ENCODE measurements at regions not wholly inside any gene's neighbourhood (a gene's known extent, or its start where the extent isn't known, plus 50 kb on each side); places are given as distances from the start of the nearest gene placed in this dataset.
"Not testable (repeated sequence)": the region's sequence is repeated elsewhere in the genome, so short reads cannot be mapped to it uniquely, and the experiment has no call there.

DNA sequence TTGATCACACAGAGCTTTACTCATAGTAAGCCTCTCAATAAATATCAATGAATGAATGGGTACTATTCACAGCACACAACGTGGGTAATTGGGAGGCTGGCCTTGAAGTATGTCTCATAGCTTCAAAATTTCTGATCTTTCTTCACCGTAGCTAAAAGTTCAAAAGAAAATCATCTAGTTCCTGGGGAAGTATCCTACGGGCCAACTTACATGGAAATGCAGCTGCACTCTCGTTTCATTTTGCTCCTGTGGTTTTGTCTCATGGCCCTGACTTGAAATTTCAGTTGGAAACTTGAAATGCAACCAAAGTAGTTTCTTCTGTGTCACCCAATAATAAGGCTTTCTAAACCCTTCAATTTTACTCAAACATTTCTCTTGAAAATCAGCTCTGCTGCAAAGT lies 76.1 kb upstream of the CNIH3 start:
- DNase-seq = no peak

DNA sequence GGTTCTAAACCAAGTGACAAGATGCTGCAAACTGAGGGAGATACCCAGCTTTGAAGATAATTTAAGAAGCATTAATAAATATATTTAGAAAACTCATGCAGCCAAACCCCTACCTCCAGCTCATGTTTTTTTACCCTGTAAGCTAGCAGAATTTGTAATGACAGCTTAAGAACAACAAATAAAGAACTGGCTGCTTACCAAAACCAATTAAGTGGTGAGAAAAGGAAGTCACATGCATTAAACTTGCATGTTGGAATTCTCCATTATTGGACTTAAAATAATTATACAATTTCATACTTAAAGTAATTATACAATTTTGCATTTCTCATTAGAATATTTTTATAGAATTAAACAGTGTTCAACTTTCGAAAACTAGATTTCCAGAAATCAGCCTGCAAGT lies 75.6 kb upstream of the CNIH3 start:
- no peak for ATAC-seq
- no peaks in the 10 kb centered on the region for H3K9me3 Mint-ChIP-seq

More for the DNA sequence above, 76.1 kb upstream of the CNIH3 start:
- Mint-ChIP-seq H3K27me3 (peaks cover 4% of the 10 kb centered on the region), H3K9me3 (no peaks in the 10 kb centered on the region), H3K4me3 (no peak overlapping the region), H3K4me1 (peaks cover 22% of the 10 kb centered on the region), H3K27ac (no peak overlapping the region), H3K36me3 (ENCODE audit: low read depth) (no peaks in the 10 kb centered on the region)
- no peak for ATAC-seq

DNA sequence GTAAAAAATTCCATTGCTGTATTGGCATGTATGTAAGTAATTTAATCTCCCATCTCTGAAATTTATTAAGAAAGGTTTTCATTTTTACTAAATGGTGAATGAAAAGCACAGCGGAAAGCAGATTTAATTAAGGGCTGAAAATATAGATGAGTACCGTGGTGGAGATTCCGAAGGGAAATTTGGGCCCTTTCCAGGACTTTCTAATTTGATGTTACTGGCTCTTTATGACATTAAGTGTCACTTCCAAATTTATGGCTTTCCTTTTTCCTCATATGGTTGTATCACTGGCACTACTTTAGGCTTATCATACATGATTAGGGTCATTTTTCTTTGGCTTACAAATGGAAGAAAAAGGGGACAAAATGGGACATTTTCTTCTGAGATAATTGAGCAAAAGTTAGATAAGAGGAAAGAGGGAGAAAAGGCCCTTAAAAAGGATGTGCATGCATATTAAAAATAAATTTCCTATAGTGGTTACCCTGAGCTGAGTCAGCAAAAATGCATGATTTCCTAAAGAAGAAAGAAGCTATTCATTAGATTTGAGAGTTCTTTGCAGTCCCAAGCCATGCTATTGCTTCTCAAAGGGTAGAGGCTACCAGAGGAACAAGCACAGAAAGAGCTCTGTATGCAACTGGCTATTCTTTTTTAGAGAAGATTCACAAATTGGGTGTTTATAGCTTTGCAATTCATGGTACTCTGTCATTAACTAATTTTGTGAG lies 74.9 kb upstream of the CNIH3 start:
- no peak for ATAC-seq
- no peak overlapping the region for H3K4me3 Mint-ChIP-seq
- no peaks in the 10 kb centered on the region for H3K36me3 Mint-ChIP-seq (ENCODE audit: low read depth)
- H3K27me3 Mint-ChIP-seq = peaks cover 4% of the 10 kb centered on the region
- H3K27ac Mint-ChIP-seq = no peak overlapping the region
- no peak for DNase-seq
- H3K4me1 Mint-ChIP-seq = peaks cover 22% of the 10 kb centered on the region
- H3K9me3 Mint-ChIP-seq = no peaks in the 10 kb centered on the region

More for the DNA sequence above, 75.6 kb upstream of the CNIH3 start:
- H3K36me3 Mint-ChIP-seq (ENCODE audit: low read depth) = no peaks in the 10 kb centered on the region
- H3K4me1 Mint-ChIP-seq = peaks cover 22% of the 10 kb centered on the region
- no peak overlapping the region for H3K27ac Mint-ChIP-seq
- H3K4me3 Mint-ChIP-seq = no peak overlapping the region
- H3K27me3 Mint-ChIP-seq = peaks cover 4% of the 10 kb centered on the region
- DNase-seq = no peak

DNA sequence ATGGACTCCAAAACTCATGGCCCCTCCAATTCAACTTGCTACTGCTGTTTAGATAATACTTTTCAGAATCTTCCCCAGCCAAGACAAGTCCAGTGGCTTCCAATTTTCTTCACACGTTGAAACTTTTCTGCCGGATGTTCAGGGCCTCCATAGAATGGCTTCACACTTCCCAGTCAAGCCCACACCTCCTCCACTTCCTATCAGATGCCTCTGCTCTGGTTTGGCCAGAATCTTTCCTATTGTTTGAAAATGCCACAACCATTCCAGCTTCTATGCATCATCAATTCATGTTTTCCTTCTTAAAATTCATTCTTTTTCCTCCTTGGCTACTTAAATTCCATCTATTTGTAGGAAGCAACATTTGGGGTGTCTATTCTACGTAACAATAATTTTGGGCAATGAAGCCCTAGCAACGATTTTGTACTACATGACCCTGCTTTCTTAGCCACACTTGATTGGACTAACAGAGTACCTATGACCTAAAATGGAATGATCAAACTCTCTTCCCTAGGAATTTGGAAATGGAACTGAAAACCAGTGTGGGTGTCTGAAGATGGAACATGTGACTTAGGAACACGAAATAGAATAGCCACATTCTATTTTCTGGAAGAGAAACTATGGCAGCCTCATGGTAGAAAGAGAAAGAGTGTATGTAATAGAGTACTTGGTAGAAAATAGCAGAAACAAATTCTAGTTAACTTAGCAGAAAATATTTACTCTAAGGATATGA lies 74.1 kb upstream of the CNIH3 start:
- Mint-ChIP-seq H3K36me3 (ENCODE audit: low read depth) (no peaks in the 10 kb centered on the region), H3K9me3 (no peaks in the 10 kb centered on the region), H3K4me1 (peaks cover 22% of the 10 kb centered on the region), H3K27ac (no peak overlapping the region), H3K4me3 (no peak overlapping the region), H3K27me3 (peaks cover 4% of the 10 kb centered on the region)
- DNase-seq (no peak), ATAC-seq (no peak)

DNA sequence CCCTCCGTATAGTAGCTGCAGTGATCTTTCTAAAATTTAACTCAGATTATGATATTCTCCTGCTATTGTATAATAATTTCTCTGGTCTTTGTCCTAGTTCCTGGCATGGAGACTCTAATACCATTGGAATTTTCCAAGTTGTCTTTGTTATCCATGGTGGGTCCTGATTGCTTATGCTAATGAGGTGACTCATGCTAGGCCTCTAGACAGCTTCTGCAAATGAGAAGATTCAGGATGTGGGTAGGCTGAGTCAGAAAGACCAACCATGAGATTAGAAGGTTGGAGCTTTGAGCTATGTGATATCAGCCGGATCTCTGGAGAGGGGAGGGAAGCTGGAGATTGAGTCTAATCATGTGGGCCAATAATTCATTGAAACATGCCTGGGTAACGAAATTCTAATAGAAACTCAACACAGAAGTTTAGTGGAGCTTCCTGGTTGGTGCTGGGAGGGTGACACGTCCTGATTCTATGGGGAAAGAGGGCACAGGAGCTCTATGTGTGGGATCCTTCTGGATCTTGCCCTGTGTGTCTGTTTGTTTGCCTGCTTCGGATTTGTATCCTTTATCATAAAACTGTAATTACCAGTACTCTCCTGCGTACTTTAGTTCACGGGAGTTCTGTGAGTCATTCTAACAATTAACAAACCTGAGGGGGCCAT lies 73.2 kb upstream of the CNIH3 start:
- Mint-ChIP-seq H3K27ac (peak overlapping the region; percentile 33), H3K27me3 (peaks cover 4% of the 10 kb centered on the region), H3K36me3 (ENCODE audit: low read depth) (no peaks in the 10 kb centered on the region), H3K4me1 (peaks cover 22% of the 10 kb centered on the region), H3K4me3 (no peak overlapping the region), H3K9me3 (no peaks in the 10 kb centered on the region)
- peak; percentile 99 for ATAC-seq
- peak; percentile 19 for DNase-seq

DNA sequence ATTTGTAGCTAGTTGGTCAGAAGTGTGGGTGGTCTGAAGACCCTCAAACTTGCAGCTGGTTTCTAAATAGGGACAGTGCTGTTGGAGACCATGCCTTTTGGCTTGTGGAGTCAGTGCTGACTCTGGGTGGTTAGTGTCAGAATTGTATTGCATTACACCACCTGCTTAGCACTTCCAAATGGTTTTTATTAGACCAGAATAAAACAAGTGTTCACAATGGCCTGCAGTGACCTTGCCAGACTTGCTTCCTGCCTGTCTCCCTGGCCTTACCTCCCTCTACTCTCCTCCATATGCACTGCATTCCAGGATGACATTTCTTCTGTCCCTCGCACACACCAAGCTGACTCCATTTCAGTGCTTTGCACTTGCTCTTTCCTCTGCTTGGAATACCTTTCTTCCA lies 72.7 kb upstream of the CNIH3 start:
- ATAC-seq (no peak), DNase-seq (no peak)
- Mint-ChIP-seq H3K36me3 (ENCODE audit: low read depth) (no peaks in the 10 kb centered on the region), H3K9me3 (no peaks in the 10 kb centered on the region), H3K27ac (peak overlapping the region; percentile 24), H3K27me3 (peaks cover 4% of the 10 kb centered on the region), H3K4me1 (peaks cover 22% of the 10 kb centered on the region), H3K4me3 (no peak overlapping the region)

DNA sequence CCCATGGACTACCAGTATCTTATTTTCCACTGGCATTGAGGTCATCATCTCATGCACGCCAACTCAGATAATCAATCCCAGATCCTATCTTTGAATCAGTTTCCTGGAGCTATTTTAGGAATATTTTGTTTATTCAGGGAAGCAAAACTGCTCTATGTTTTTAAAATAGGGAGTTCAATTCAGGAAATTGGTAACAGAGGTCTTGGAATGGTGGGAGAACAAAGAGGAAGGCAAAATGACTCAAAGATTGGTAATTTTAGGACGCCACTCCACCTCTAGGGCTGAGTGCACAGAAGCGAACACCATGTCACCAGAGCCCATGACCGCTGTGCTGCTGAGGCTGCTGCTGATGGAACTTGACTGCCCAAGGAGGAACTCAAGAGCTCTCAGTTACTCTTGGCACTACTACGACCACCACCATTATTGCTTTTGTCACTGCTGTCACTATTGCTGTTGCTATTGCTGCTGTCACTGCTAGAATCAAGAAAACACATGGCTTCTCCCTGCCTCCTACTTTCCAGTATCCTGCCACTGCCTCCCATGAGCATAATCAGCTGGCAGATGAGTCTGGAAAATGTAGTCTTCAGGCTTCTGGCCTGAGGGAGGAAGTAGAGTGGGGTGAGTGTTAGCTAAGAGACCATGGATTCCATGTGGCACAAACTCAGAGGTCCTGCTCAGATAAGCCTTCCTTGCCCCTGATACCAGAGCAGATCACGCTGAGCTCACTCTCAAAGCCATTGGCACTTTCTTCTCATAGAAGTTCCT lies 71.6 kb upstream of the CNIH3 start:
- Mint-ChIP-seq H3K27me3 (peaks cover 3% of the 10 kb centered on the region), H3K9me3 (no peaks in the 10 kb centered on the region), H3K36me3 (ENCODE audit: low read depth) (no peaks in the 10 kb centered on the region), H3K4me3 (no peak overlapping the region), H3K27ac (no peak overlapping the region), H3K4me1 (peaks cover 22% of the 10 kb centered on the region)
- DNase-seq = no peak
- no peak for ATAC-seq

DNA sequence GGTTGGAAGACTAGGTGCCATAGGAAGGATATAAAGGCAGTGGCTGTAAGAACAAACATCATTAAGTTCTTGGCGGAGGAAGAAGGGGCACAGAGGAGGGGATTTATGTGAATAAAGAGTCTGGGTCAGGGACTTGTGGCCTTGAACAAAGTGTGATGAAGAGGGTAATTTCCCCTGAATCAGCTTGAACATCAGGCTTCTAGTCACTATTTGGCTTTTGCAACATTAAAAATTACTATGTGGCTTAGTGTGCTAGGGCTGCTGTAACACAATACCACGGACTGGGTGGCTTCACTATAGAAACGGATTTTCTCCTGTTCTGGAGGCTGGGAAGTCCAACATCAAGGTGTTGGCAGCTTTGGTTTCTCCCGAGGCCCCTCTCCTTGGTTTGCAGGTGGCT lies 70.5 kb upstream of the CNIH3 start:
- Mint-ChIP-seq H3K36me3 (ENCODE audit: low read depth) (no peaks in the 10 kb centered on the region), H3K4me3 (no peak overlapping the region), H3K27ac (no peak overlapping the region), H3K27me3 (no peaks in the 10 kb centered on the region), H3K4me1 (peaks cover 20% of the 10 kb centered on the region), H3K9me3 (no peaks in the 10 kb centered on the region)
- ATAC-seq (no peak), DNase-seq (no peak)

DNA sequence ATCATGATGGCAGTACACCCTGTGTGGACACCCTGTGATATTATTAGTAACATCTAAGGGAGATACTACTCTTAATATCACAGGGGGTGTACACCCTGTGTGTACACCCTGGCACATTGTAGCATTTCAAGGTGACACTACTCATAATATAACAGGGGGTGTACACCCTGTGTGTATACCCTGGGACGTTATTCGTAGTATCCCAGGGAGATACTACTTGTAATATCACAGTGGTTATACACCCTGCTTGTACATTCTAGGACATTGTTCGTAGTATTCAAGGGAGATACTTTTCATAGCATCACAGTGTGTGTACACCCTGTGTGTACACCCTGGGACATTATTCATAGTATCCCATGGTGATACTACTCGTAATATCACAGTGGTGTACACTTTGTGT lies 67.4 kb upstream of the CNIH3 start:
- H3K4me1 Mint-ChIP-seq = peaks cover 5% of the 10 kb centered on the region
- H3K9me3 Mint-ChIP-seq = no peaks in the 10 kb centered on the region
- peak; percentile 11 for ATAC-seq
- no peak overlapping the region for H3K4me3 Mint-ChIP-seq
- no peak for DNase-seq
- H3K27me3 Mint-ChIP-seq = no peaks in the 10 kb centered on the region
- no peak overlapping the region for H3K27ac Mint-ChIP-seq
- no peaks in the 10 kb centered on the region for H3K36me3 Mint-ChIP-seq (ENCODE audit: low read depth)

DNA sequence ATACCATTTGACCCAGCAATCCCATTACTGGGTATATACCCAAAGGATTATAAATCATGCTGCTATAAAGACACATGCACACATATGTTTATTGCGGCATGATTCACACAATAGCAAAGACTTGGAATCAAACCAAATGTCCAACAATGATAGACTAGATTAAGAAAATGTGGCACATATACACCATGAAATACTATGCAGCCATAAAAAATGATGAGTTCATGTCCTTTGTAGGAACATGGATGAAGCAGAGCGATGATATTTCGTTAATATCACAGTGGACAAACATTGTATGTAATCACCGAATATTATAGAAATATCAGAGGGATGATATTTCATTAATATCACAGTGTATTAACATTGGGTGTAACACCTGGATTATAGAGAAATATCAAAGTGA lies 64.9 kb upstream of the CNIH3 start:
- H3K27me3 Mint-ChIP-seq; H3K9me3 Mint-ChIP-seq; ATAC-seq; H3K36me3 Mint-ChIP-seq (ENCODE audit: low read depth); H3K4me3 Mint-ChIP-seq; H3K27ac Mint-ChIP-seq; DNase-seq; H3K4me1 Mint-ChIP-seq: not testable (repeated sequence)

DNA sequence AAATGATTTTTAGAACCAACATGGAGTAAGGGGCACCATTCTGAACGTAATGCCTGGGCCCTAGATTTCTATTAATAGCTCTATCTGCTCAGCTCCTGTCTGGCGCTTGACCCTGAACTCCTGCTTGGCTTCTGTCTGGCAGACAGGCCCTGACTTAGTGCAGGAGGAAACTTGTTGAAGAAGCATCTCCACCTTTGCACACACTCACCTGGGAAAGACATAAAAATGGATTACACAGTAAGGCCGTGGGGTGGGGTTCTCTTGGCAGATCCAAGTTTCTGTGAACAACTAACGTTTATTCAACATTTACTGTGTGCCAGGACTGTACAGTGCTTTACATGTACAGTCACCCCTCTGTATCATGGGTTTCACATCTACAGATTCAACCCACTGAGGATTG lies 62.1 kb upstream of the CNIH3 start:
- no peaks in the 10 kb centered on the region for H3K36me3 Mint-ChIP-seq (ENCODE audit: low read depth)
- H3K4me3 Mint-ChIP-seq = no peak overlapping the region
- H3K4me1 Mint-ChIP-seq = no peaks in the 10 kb centered on the region
- DNase-seq = no peak
- H3K9me3 Mint-ChIP-seq = no peaks in the 10 kb centered on the region
- no peaks in the 10 kb centered on the region for H3K27me3 Mint-ChIP-seq
- ATAC-seq = no peak
- no peak overlapping the region for H3K27ac Mint-ChIP-seq

DNA sequence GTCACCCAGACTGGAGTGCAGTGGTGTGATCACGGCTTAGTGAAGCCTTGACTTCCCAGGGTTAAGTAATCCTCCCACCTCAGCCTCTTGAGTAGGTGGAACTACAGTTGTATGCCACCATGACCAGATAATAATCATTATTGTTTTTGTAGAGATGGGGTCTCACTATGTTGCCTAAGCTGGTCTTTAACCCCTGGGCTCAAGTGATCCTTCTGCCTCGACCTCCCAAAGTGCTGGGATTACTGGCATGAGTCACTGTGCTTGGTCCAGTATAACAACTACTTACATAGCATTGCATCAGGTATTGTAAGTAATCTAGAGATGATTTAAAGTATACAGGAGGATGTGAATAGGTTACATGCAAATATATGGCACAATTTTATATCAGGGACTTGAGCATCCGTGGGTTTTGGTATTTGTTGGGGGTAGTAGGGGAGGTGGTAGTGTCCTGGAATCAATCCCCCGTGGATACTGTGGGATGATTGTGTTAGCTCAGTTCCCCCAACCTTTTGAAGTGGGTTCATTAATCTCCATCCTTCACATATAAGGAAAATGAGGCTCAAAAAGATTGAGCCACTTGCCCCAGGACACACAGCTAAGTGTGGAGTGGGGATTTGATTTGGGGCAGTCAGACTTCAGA lies 61.4 kb upstream of the CNIH3 start:
- Mint-ChIP-seq H3K4me3 (no peak overlapping the region), H3K27me3 (no peaks in the 10 kb centered on the region), H3K36me3 (ENCODE audit: low read depth) (no peaks in the 10 kb centered on the region), H3K9me3 (no peaks in the 10 kb centered on the region), H3K4me1 (no peaks in the 10 kb centered on the region), H3K27ac (no peak overlapping the region)
- ATAC-seq = no peak
- no peak for DNase-seq

DNA sequence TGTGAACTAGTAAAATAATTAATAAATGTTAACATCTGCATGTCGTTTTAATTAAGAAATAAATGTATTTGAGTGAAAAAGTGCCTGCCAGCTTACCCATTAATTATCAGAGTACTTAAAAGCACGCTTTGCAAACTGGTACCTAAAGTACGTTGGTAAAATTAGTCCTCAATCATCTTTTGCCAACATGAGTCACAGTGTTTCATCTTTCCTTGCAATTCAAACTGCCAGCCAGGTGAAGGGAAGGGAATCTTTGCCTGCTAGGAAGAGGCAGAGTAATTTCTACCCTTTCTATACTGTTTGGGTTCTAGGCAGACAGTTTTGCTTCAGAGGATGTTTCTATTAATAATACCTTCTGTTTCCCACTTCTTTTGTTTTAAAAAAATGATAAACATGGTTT lies 57.2 kb upstream of the CNIH3 start:
- Mint-ChIP-seq H3K27ac (no peak overlapping the region), H3K36me3 (ENCODE audit: low read depth) (no peaks in the 10 kb centered on the region), H3K4me3 (no peak overlapping the region), H3K4me1 (no peaks in the 10 kb centered on the region), H3K9me3 (no peaks in the 10 kb centered on the region), H3K27me3 (no peaks in the 10 kb centered on the region)
- no peak for ATAC-seq
- DNase-seq = no peak

DNA sequence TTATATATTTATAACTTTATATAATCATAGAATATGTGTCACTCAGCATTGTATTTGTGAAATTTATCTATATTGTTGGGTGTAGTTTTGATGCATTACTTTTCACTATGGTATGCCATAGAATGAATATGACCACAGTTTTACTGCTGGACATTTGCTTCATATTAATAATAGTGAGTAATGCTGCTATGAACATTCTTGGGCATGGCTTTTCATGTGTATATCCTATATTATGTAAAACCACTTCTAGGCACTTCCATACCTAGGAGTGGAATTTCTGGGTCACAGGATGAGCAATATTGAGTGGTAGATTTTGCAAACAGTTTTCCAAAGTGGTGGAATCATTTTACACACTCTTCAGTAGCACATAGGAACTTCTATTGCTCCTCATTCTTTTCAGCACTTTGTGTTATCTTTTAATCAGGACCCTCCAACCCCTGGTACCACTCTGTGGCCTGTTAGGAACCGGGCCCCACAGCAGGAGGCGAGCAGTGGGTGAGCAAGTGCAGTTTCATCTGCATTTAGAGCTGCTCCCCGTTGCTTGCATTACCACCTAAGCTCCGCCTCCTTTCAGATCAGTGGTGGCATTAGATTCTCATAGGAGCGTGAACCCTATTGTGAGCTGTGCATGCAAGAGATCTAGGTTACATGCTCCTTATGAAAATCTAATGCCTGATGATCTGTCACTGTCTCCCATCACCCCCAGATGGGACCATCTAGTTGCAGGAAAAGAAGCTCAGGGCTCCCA lies 56.0 kb upstream of the CNIH3 start:
- no peaks in the 10 kb centered on the region for H3K9me3 Mint-ChIP-seq
- no peaks in the 10 kb centered on the region for H3K27me3 Mint-ChIP-seq

More for the DNA sequence above, 56.0 kb upstream of the CNIH3 start:
- DNase-seq = no peak
- Mint-ChIP-seq H3K4me1 (no peaks in the 10 kb centered on the region), H3K36me3 (ENCODE audit: low read depth) (no peaks in the 10 kb centered on the region), H3K4me3 (no peak overlapping the region), H3K27ac (no peak overlapping the region)
- no peak for ATAC-seq
